ACC112 (cell line): ENCODE measurements at regions not wholly inside any gene's neighbourhood (a gene's known extent, or its start where the extent isn't known, plus 50 kb on each side); places are given as distances from the start of the nearest gene placed in this dataset.
"Not testable (repeated sequence)": the region's sequence is repeated elsewhere in the genome, so short reads cannot be mapped to it uniquely, and the experiment has no call there.

Experiments
- H2AFZ ChIP-seq: fragments of 200-600 bp; sonication (generic); one replicate; pipeline ENCODE4 v1.6.0; 2017; ENCODE audit warnings: antibody characterized with exemption, low read length; ENCODE audit not compliant: unreplicated experiment
- H3K27ac ChIP-seq: fragments of 200-600 bp; sonication (generic); 2 replicates; pipeline ENCODE4 v1.5.1; 2014; ENCODE audit warnings: low read depth, mild to moderate bottlenecking, antibody characterized with exemption, low read length, moderate library complexity
- H3K27me3 ChIP-seq: fragments of 200-600 bp; sonication (generic); 2 replicates; pipeline ENCODE4 v1.6.1; 2014; ENCODE audit warnings: mild to moderate bottlenecking, antibody characterized with exemption, low read length, moderate library complexity, mixed read lengths; ENCODE audit not compliant: insufficient read depth
- H3K36me3 ChIP-seq: fragments of 200-600 bp; sonication (generic); 2 replicates; pipeline ENCODE4 v1.6.1; 2016; ENCODE audit warnings: mild to moderate bottlenecking, antibody characterized with exemption, low read length, moderate library complexity, mixed read lengths; ENCODE audit not compliant: insufficient read depth
- H3K4me1 ChIP-seq: fragments of 200-600 bp; sonication (generic); one replicate; pipeline ENCODE4 v1.6.1; 2016; ENCODE audit warnings: low read length, mixed read lengths; ENCODE audit not compliant: insufficient read depth, unreplicated experiment, control insufficient read depth
- H3K4me3 ChIP-seq: fragments of 200-600 bp; sonication (generic); 2 replicates; pipeline ENCODE4 v1.5.1; 2014; ENCODE audit warnings: mild to moderate bottlenecking, low read depth, low read length
- H3K79me2 ChIP-seq: fragments of 200-600 bp; sonication (generic); one replicate; pipeline ENCODE4 v1.6.0; 2016; ENCODE audit warnings: low read length; ENCODE audit not compliant: control insufficient read depth, unreplicated experiment, insufficient read depth

DNA sequence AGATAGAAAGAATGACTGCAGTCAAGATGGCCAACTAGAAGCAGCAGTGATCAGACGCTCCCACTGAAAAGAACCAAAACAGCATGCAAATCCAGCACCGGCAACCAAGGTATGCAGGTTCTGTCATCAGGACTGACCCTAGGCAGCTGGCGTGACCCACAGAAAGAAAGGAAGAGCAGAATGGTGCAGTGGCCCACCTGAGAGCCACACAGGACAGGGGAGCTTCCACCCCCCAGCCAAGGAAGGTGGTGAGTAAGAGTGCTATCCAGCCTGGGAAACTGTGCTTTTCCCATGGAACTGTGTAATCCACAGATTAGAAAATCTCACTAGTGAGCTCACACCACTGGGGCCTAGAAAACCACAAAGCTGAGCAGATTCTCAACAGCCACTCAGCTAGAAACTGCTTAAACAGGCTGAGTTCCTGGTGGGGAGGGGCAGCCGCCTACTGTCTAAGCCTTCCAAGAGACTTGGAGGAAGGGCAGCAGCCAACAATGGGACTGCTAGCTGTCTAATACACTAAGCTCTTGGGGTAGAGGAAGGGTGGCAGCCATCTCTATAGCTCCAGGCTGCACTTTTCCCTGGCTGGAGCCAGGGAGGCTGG lies 127.9 kb downstream of the EVA1A start:
- Histone ChIP-seq H3K4me3 (no peak overlapping the region), H3K27ac (no peak overlapping the region), H3K36me3 (no peaks in the 10 kb centered on the region), H3K79me2 (no peaks in the 10 kb centered on the region), H2AFZ (no peak overlapping the region), H3K27me3 (peaks cover 18% of the 10 kb centered on the region), H3K4me1 (no peaks in the 10 kb centered on the region)

- Histone ChIP-seq H2AFZ (no peak overlapping the region), H3K27ac (no peak overlapping the region), H3K4me3 (no peak overlapping the region), H3K4me1 (no peaks in the 10 kb centered on the region), H3K36me3 (no peaks in the 10 kb centered on the region), H3K79me2 (no peaks in the 10 kb centered on the region), H3K27me3 (peaks cover 17% of the 10 kb centered on the region)
Measured at GRCh38 chr2:75431763-75432162, 129.0 kb downstream of the EVA1A start.

DNA sequence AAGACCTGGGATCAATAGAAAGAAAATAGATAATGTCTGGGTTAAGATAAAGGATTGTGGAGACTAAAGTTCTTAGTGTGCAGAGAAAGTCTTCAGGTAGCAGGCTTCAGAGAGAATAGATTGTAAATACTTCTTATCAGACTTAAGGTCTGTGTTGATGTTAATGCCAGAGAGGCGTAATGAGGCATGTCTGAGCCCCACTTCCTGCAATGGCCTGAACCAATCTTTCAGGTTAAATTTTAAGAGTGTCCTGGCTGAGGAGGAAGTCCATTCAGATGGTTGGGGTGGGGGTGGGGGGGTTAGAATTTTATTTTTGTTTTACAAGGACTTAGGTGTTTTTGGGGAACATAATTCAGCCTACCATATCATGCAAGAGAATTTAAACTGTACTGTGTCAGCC lies 129.5 kb downstream of the EVA1A start:
- Histone ChIP-seq H3K4me3 (no peak overlapping the region), H3K36me3 (no peaks in the 10 kb centered on the region), H3K27me3 (peaks cover 15% of the 10 kb centered on the region), H3K4me1 (no peaks in the 10 kb centered on the region), H3K27ac (no peak overlapping the region), H2AFZ (no peak overlapping the region), H3K79me2 (no peaks in the 10 kb centered on the region)

DNA sequence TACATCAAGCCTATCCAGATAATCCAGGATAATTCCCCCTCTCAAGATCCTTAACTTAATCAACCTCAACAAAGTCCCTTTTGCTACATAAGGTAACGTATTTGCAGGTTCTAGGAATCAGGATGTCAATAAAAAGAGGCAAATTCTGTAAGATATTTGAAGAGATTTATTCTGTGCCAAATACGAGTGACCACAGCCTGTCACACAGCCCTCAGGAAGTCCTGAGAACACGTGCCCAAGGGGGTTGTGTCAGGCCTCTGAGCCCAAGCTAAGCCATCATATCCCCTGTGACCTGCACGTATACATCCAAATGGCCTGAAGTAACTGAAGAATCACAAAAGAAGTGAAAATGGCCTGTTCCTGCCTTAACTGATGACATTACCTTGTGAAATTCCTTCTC lies 130.3 kb downstream of the EVA1A start:
- not testable (repeated sequence) for H2AFZ ChIP-seq, H3K4me3 ChIP-seq, H3K79me2 ChIP-seq, H3K4me1 ChIP-seq, H3K27ac ChIP-seq, H3K36me3 ChIP-seq
- peaks cover 15% of the 10 kb centered on the region for H3K27me3 ChIP-seq

DNA sequence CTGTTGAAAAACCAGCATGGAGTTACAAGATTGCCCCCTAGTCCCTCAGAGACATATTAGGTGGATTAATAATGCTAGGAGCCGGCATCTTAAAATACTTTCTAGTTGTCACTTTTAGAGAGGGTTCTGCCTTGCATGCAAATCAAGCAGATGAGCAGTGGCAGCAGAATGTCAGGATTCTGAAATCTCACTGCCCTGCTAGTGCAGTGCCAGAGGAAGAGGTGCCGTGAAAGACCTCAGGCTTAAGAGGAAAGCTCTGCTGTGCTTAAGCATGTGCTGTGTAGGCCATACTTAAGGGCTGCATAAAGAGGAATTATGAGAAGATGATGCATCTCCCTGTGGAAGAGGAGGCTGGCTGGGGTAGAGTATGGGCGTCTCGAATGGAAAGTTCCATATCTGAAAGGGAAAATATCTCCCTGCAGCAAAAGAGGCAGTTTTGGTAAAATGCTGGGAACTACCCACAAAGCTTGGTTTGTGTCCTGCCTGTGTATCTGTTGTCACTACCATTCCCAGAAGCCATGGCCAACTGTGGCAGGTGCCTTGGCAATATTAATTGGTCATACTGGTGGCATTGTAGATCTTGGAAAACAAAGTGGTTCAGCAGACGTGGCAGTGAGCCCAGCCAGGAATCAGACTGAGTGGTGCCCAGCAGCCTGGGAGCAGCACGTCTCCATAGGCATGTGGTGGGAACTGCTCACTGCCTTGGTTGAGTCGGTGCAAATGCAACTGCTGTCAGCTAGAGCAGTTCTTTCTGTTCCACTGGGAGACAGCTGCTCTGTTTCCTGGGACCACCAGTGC lies 131.9 kb downstream of the EVA1A start:
- Histone ChIP-seq H3K27me3 (peaks cover 15% of the 10 kb centered on the region), H3K4me1 (no peaks in the 10 kb centered on the region), H3K36me3 (no peaks in the 10 kb centered on the region), H3K27ac (no peak overlapping the region), H2AFZ (no peak overlapping the region), H3K4me3 (no peak overlapping the region), H3K79me2 (no peaks in the 10 kb centered on the region)

DNA sequence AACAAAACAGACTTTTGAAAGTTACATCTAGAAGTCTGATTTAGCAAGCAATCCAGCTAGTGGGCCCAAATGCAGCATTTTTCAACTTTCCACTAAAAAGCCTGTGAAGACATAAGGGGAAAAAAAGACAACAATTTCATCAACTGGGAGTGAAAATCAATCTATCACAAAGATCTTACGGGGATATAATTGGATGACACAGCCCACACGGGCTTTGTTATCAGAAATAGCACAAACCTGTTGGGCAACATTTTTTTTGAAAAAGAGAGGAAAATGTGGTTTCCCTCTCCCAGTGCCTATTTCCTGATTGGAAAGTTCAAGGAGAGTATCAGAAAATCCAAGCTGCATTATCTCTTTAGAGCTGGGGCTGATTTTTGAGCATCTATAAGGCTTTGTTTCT lies 132.7 kb downstream of the EVA1A start:
- no peaks in the 10 kb centered on the region for H3K79me2 ChIP-seq
- no peaks in the 10 kb centered on the region for H3K36me3 ChIP-seq
- no peak overlapping the region for H3K27ac ChIP-seq
- no peak overlapping the region for H3K4me3 ChIP-seq
- no peak overlapping the region for H2AFZ ChIP-seq
- H3K4me1 ChIP-seq: no peaks in the 10 kb centered on the region
- peaks cover 15% of the 10 kb centered on the region for H3K27me3 ChIP-seq

GRCh38 chr2:75424936-75425619 lies 135.7 kb downstream of the EVA1A start:
- H2AFZ ChIP-seq: no peak overlapping the region
- peaks cover 17% of the 10 kb centered on the region for H3K27me3 ChIP-seq
- H3K4me1 ChIP-seq: no peaks in the 10 kb centered on the region
- H3K4me3 ChIP-seq: no peak overlapping the region
- H3K36me3 ChIP-seq: no peaks in the 10 kb centered on the region
- H3K79me2 ChIP-seq: no peaks in the 10 kb centered on the region
- no peak overlapping the region for H3K27ac ChIP-seq

DNA sequence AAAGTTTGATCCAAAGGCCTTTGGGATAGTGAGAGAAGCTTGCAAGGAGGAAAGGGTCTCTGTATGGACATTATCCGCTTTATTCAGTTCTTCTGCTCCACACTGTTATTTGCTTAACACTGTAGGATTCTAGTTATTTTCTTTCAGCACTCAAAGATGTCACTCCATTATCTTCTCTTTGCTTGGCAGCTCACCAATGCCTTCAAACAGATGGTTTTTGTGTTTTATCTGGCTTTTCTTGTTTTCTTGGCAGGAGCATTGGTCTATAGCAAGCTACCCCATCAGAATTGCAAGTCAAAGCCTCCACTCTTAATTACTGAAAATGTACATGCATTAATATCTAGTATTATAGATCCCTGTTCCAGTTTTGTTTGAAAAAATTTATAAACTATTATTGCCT lies 138.8 kb downstream of the EVA1A start:
- Histone ChIP-seq H3K4me3 (no peak overlapping the region), H3K27me3 (peaks cover 5% of the 10 kb centered on the region)

GRCh38 chr2:75416420-75417342 lies 144.1 kb downstream of the EVA1A start:
- no peaks in the 10 kb centered on the region for H3K4me1 ChIP-seq
- no peaks in the 10 kb centered on the region for H3K36me3 ChIP-seq
- H3K79me2 ChIP-seq: no peaks in the 10 kb centered on the region
- H3K27ac ChIP-seq: no peak overlapping the region
- H3K27me3 ChIP-seq: peaks cover under 1% of the 10 kb centered on the region; the same call in 1 of the 2 replicates
- no peak overlapping the region for H3K4me3 ChIP-seq
- no peak overlapping the region for H2AFZ ChIP-seq

More for the DNA sequence above, 138.8 kb downstream of the EVA1A start:
- Histone ChIP-seq H2AFZ (no peak overlapping the region), H3K27ac (no peak overlapping the region), H3K4me1 (no peaks in the 10 kb centered on the region), H3K36me3 (no peaks in the 10 kb centered on the region), H3K79me2 (no peaks in the 10 kb centered on the region)

DNA sequence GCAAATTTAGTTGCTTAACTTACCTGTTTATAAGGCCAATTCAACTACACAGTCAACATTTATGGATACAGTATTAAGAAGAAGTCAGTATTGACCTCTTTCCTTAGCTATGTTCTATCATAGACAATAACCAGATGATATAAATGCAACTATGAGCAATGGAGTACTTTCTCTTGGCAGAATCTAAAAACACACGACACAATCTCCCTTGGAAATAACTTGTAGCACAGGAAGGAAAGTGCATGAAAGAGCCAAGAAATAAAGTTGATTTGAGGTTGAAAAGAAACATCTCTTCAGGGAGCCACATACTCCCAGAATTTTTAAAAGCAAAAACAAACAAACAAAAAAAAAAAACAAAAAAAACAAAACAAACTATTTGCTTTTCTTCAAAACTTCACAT lies 145.0 kb downstream of the EVA1A start:
- peaks cover under 1% of the 10 kb centered on the region; the same call in 1 of the 2 replicates for H3K27me3 ChIP-seq
- H3K4me3 ChIP-seq: no peak overlapping the region
- H3K4me1 ChIP-seq: no peaks in the 10 kb centered on the region
- no peaks in the 10 kb centered on the region for H3K36me3 ChIP-seq
- H3K27ac ChIP-seq: no peak overlapping the region
- H2AFZ ChIP-seq: no peak overlapping the region
- no peaks in the 10 kb centered on the region for H3K79me2 ChIP-seq
